GM21390 (cell line): ENCODE measurements at regions not wholly inside any gene's neighbourhood (a gene's known extent, or its start where the extent isn't known, plus 50 kb on each side); places are given as distances from the start of the nearest gene placed in this dataset.

Experiments
- ATAC-seq: cut with Tn5 transposase; IDR thresholded peaks from one replicate; pipeline ENCODE4 v1.9.1; 2021; ENCODE audit not compliant: unreplicated experiment

DNA sequence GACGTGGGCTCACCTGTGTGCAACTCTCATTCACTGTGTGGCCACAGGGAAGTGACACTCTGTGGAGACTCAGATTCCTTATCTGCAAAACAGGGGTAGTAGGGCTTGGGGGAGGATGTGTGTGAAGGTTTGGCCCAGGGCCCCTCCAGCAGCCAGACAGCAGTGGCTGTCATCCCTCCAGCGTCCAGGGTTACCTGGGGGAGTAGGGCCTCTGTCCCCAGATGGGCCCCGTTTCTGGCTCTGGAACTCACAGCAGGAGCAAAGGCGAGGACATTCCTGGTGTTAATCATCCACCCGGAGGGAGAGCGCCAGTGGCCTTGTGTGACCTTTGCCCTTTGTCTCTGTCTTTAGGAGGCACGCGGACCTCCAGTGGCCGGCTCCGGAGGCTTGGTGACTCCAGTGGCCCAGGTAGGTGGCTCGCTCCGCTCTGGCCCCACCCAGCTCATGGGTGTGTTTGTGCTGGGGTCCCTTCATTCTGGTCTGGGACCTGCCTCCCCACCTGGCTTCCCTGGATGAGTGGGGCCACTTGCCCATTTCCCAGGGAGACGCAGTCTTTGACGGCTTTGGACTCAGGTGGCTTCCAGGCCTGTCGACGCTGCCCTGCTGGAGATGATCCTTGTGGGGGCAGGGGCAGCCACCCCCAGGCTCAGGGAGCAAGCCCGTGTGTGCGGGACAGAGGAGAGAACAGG, 166.2 kb downstream of the SEC14L1 start:
- no peak for ATAC-seq

- ATAC-seq: no peak
Measured at GRCh38 chr17:77307479-77308198, 166.9 kb downstream of the SEC14L1 start.

- no peak for ATAC-seq
Measured at GRCh38 chr17:77308861-77309726, 168.3 kb downstream of the SEC14L1 start.

- no peak for ATAC-seq
Measured at GRCh38 chr17:77310336-77310735, 169.6 kb downstream of the SEC14L1 start.

DNA sequence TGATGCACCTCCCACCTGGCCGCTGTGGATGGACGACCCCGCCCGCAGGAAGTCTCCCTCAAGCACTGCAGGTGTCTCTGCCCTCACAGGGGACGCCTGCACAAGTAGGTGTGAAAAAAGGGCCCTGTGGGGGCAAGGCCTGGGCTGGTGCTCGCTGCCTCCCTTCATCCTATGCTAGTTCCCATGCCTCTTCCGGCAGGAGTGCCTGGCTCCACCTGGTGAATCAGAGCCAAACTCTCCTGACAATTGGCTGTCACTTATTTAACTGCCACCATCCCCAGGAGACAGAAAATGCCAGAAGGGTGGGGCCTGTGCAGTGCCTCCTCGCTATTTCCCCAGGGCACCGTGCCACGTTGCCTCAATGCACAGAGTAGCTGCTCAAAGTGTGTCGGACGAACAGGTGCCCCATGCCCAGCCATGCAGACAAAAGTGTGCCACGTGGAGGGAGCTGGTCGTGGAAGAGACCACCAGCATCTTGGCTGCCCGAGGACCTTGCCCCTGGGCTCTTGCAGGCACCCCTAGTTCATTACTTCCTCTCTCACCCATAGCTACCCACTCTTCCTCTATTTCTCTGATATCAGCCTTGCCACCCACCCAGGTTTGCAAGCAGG, 170.7 kb downstream of the SEC14L1 start:
- ATAC-seq: no peak

DNA sequence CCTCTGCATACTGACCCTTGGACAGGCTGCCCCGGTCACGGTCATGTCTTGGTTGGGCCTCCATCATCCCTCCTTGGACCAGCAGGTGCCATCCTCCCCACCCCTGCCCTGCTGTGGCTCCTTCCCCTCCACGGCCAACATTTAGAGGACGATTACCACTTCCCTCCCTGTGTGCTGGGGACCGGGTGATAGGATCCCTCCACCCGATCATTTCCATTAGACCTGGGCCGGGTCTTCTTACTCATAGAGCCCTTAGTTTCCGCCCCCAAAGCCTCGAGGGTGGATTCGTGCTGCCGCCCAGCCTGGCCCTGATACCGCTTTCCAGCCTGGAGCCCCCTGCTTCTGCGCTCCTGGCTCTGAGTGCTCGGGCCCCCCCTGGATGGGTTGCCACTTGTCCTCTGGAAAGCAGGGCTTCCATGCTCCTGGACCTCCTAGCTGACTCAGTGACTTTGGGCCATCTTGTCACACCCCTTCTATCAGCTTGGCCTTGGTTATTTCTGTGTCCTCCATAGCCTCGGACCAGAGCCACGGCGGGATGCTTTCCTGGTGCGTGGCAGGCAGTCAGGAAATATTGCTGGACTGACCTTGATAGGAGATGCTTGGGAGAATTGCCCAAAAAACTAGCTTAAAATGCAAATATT, 171.4 kb downstream of the SEC14L1 start:
- ATAC-seq: no peak

DNA sequence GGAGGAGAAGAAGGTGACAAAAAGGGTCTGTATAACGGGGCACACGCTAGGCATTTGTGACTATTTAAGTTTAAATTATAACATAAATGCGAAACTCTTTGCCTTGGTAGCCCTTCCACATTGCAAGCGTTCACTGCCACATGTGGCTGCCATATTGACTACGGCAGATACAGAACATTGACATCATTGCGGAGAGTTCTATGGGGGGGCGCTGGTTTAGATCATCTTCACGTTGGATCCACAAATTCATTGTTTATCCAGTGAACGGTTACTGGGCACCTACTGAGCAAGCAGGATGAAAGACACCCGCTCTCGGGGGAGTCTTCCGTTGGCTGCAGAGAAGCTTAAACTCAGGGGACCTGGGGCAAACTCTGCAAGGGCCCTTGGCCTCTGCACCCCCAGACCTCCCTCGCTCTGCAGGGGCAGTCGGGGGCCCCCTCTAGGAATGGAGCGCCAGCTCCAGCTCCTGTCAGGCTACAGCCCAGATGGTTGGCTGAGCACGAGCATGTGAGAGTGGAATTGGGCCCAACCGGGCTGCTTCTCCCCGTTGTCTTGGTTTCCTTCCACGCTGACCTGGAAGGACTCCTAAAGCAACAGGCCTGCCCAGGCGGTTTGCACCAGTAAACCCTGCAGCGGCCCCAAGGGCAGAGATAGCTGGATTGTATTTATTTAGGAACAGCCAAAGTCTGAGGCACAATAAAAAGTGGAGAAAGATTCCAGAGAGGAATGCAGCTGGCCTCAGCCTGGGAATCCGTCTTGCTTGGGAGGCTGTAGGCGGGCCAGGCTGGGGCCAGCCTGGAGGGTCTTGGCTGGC, 172.2 kb downstream of the SEC14L1 start:
- no peak for ATAC-seq

GRCh38 chr17:77313831-77314230, 173.1 kb downstream of the SEC14L1 start:
- no peak for ATAC-seq

GRCh38 chr17:77314601-77315000, 173.8 kb downstream of the SEC14L1 start:
- no peak for ATAC-seq

DNA sequence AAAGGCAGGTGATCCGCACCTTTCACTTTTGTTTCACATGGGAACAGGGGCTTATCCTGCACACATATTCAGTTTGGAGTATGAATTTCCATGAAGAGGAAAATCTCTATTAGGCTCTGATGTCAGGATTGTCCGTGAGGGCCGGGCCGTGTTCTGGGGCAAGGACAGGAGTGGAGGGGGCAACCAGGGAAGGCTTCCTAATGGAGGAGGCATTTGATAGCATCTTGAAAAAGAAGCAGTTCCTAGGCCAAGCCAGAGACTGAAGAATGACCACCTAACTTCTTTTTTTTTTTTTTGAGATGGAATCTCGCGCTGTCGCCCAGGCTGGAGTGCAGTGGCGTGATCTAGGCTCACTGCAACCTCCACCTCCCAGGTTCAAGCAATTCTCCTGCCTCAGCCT, 174.2 kb downstream of the SEC14L1 start:
- ATAC-seq: no peak

DNA sequence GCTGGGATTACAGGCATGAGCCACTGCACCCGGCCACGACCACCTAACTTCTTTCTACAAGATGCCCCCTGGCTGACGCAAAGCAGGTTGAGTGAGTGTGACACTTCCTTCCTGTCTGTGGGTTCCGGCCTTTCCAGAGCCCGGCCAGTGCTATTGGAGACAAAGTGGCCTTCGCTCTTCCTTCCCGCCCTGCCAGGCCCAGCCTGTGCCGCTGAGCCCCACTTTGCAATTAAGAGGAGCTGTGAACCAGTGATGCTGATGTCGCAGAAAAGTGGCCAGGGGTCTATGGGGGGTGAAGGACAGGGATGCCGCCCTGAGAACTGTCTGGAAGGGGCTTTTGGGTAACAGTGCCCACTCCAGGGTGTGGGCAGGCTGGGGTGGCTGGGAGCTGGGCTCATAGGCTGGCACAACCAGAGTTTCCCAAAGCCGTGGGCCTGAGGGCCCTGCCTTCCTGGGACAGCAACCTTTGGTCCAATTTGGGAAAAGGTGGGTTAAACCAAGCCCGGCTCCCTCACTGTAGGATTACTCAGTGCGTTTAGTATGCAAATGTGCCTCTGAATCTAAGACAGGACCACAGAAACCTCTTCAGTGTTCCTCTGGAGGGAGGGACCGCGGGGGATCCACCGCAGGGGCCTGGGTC, 174.9 kb downstream of the SEC14L1 start:
- ATAC-seq: no peak

GRCh38 chr17:77316191-77316641, 175.4 kb downstream of the SEC14L1 start:
- ATAC-seq: no peak

GRCh38 chr17:77316651-77317050, 175.9 kb downstream of the SEC14L1 start:
- ATAC-seq: no peak

GRCh38 chr17:77317091-77317750, 176.5 kb downstream of the SEC14L1 start:
- ATAC-seq: no peak

- no peak for ATAC-seq
Measured at GRCh38 chr17:77318021-77318420, 177.3 kb downstream of the SEC14L1 start.

DNA sequence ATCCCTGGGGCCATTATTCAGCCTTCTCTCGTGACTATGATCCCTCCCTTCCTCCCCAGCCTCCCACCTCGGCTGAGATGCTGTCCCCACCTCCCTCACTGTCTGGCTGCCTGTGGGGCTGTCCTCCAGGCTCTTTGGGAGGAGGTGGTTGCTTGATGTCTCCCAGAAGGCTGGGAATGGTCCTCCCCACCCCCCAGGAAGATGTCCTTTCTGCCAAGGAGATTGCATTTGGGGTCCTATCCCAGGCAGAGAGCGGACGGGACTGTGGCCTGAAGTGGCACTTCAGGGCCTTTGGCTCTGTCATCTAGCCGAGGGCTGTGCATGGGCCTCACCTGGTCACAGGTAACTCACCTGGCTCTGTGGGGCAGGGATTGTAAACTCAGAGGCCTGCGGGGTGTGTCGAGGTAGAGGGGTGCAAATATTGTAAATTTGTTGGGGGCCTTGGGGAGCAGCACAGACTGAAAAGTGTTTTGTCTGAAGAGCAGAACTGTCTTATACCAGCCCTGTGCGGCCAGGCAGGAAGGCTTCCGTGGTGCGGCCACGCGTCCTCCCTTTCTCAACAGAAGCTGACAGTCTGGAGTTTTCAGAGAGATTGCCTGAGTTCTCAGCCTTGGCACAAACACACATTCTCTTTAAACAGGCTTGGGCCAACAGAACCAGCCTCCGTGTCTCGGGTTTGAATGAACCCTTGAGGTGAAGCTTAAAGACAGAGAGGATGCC, 177.9 kb downstream of the SEC14L1 start:
- no peak for ATAC-seq

DNA sequence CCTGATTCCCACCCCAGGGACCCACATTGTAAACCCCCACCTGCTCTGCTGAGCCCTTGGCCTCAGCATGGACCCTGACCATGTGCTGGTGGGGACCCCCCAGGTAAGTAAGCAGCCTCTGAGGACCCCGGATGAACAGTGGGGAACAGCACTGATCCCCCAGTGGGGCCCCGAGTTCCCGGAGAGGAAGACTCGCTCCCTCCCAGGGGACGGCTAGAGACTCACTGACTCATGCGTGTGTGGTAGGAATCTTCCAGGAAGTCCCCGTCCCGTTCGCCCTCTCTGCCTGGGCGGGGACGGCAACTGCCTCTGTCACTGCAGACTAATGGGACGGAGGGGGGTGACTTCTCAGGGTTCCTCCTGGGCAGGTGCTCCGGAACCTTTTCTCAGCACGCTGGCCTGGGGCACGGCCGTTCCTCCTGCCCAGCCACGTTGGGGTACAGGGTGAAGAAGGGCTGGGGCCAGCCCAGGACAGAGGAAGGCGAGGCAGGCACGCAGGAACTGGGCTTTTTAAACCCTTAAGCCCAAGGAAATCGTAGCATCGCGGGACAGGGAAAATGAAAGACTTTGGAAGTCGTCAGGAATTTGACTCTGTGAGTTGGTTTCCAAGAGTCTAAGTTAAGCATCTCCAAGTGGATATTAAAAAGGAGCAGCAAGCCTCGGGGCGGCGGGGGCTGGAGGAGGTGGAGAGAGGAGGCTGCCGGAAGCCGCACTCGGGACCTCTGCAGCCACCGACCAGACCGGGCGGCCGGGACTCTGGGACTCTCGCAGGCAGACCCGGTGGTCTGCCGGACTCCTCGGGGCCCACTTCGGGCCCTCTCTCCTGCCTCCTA, 178.7 kb downstream of the SEC14L1 start:
- ATAC-seq: peak; percentile 32
